Naive thymus-derived CD8-positive, alpha-beta T cell (primary cell): ENCODE measurements at regions not wholly inside any gene's neighbourhood (a gene's known extent, or its start where the extent isn't known, plus 50 kb on each side); places are given as distances from the start of the nearest gene placed in this dataset.

Experiments
- ATAC-seq, 2 donors: fragments of 150-1000 bp; cut with Tn5 transposase in 1 of 2; sonication (Bioruptor Pico), chemical (Tn5 transposase) in 1 of 2; 1 replicate in 1 of 2; 2 replicates in 1 of 2; pipeline ENCODE4 v1.10.0; 2021; ENCODE audit warnings: mild to moderate bottlenecking in 2 of 2, moderate library complexity in 2 of 2
- POLR2A ChIA-PET: fragments of 350-600 bp; sonication (Branson Sonifier 250); formaldehyde crosslinking; loops from one replicate; lab custom pipeline; 2021; ENCODE audit warnings: antibody characterized with exemption; lab: Charles Lee
- DNase-seq, 10 donors: peaks; one replicate each; pipeline versions ENCODE4 v3.0.0 to v3.0.0-alpha.2; 2020 to 2022
- H3K27ac Mint-ChIP-seq, 10 donors: one replicate each; pipeline ENCODE4 v1.8.0; 2020 to 2022; ENCODE audit warnings: mild to moderate bottlenecking in 10 of 10, mixed read lengths in 10 of 10, moderate library complexity in 4 of 10, inconsistent platforms in 1 of 10
- H3K27me3 Mint-ChIP-seq, 5 donors: one replicate each; pipeline ENCODE4 v1.8.0; 2021 to 2022; ENCODE audit warnings: mixed read lengths in 5 of 5
- H3K36me3 Mint-ChIP-seq, 3 donors: one replicate each; pipeline ENCODE4 v1.8.0; 2020 to 2022; ENCODE audit warnings: mixed read lengths in 3 of 3, mild to moderate bottlenecking in 2 of 3, inconsistent platforms in 1 of 3
- H3K4me1 Mint-ChIP-seq, 4 donors: one replicate each; pipeline ENCODE4 v1.8.0; 2021 to 2022; ENCODE audit warnings: mixed read lengths in 4 of 4
- H3K4me3 Mint-ChIP-seq, 10 donors: one replicate each; pipeline ENCODE4 v1.8.0; 2020 to 2022; ENCODE audit warnings: mild to moderate bottlenecking in 10 of 10, mixed read lengths in 10 of 10, moderate library complexity in 6 of 10, inconsistent platforms in 1 of 10
- H3K9me3 Mint-ChIP-seq, 9 donors: one replicate each; pipeline ENCODE4 v1.8.0; 2020 to 2022; ENCODE audit warnings: mixed read lengths in 9 of 9, mild to moderate bottlenecking in 3 of 9, inconsistent platforms in 1 of 9, moderate library complexity in 1 of 9

GRCh38 chr1:9179463-9180110 is 50.7 kb upstream of the GPR157 start:
- H3K4me3 Mint-ChIP-seq, result no peak overlapping the region
- no peaks in the 10 kb centered on the region for H3K36me3 Mint-ChIP-seq
- ATAC-seq, result no peak
- DNase-seq, result no peak
- POLR2A ChIA-PET, result interaction anchor here (0.7 kb wide), 1 partner anchor 76 kb away, joined by 3 read pairs; no protein-coding TSS in a partner anchor
- no peak overlapping the region for H3K27ac Mint-ChIP-seq
- H3K9me3 Mint-ChIP-seq, result no peaks in the 10 kb centered on the region
- H3K4me1 Mint-ChIP-seq, result peaks cover 6 to 13% (median 8%) of the 10 kb centered on the region in 4 donors
- peaks cover 9 to 42% (median 22%) of the 10 kb centered on the region in 5 donors for H3K27me3 Mint-ChIP-seq

DNA sequence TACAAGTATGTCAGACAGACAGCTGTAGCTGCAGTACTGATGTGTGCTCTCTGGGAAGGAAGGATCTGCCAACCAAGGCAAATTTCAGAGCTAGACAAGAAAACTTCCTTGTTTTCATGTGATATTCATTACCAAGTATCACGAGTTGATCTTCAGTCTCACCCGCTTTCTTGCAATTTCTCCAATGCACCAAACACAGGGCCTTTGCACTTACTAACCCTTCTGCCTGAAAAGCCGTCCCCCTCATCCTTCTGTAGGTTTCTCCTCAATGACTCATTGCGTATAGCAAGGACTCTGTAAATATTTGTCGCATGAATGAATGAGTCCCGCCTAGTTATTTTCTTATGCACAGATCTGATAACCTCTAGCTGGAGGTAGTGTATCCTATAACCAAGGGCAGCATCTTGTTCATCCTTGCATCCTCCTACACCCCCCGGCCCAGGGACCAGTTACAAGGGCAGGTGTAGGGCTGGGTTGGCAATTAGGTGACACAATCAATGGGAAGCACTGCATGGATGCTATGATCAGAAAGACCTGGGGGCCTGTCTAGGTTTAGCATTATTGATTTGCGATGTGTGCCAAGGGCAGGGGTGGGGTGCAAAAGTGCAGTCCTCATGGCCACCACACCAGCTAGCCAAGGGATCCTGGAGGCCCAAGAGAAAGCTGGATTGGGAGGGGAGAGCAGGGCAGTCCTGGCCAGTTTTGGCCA is 51.4 kb upstream of the GPR157 start:
- DNase-seq, result no peak
- H3K4me3 Mint-ChIP-seq, result peak overlapping the region in 4 of 10 donors; percentile 0 to 30 (median 24)
- ATAC-seq, result no peak
- H3K9me3 Mint-ChIP-seq, result no peaks in the 10 kb centered on the region
- H3K27me3 Mint-ChIP-seq, result peaks cover 9 to 41% (median 19%) of the 10 kb centered on the region in 5 donors
- no peak overlapping the region for H3K27ac Mint-ChIP-seq
- H3K36me3 Mint-ChIP-seq, result no peaks in the 10 kb centered on the region
- H3K4me1 Mint-ChIP-seq, result peaks cover 6 to 13% (median 8%) of the 10 kb centered on the region in 4 donors
- POLR2A ChIA-PET, result no interaction called here

DNA sequence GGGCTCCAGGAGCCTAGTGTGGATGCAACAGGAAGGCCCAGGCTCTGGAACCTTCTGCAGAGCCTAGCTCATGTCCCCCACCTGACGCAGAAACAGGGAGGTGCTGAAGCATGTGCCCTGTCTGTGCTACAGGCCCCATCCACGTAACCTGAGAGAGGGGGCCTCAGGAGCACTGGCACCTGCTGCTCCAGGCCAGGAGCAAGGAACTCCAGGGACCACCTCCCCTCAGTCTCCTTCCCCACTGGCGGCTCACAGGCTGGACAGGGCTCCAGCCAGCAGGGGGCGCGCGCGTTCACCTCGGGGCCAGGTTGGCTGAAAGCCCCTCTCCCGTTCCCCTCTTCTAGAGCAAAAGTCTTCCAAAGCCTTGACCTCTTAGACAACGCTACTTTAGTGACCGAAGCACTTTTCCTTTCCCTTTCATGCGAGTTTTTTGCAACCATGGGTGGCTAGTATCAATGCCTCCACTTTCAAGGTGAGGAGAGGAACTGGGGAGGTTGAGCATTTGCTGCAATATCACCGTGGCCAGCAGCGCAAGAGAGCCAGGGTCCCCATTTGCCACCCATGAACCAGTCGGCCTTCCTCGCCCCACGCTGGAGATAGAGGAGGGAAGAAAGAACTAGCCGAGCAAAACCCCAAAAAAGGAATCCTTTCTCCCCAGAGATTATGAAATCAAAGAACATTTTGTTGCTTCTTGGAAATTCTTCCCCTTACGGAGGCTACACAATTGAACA is 52.4 kb upstream of the GPR157 start:
- peak; percentile 40 to 81 (median 69) for DNase-seq
- Mint-ChIP-seq H3K27me3 (peaks cover 7 to 38% (median 19%) of the 10 kb centered on the region in 5 donors), H3K27ac (peak overlapping the region in 1 of 10 donors; percentile 69), H3K9me3 (no peaks in the 10 kb centered on the region), H3K36me3 (no peaks in the 10 kb centered on the region), H3K4me1 (peaks cover 6 to 13% (median 8%) of the 10 kb centered on the region in 4 donors), H3K4me3 (peak overlapping the region; percentile 63 to 86 (median 80))
- ATAC-seq, result peak; percentile 72 to 84
- POLR2A ChIA-PET, result no interaction called here

- Mint-ChIP-seq H3K27me3 (peaks cover 7 to 29% (median 14%) of the 10 kb centered on the region in 5 donors), H3K27ac (no peak overlapping the region), H3K4me1 (peaks cover 6 to 13% (median 8%) of the 10 kb centered on the region in 4 donors), H3K4me3 (peak overlapping the region; percentile 63 to 86 (median 80)), H3K36me3 (no peaks in the 10 kb centered on the region), H3K9me3 (no peaks in the 10 kb centered on the region)
- peak; percentile 44 to 55 for ATAC-seq
- DNase-seq, result no peak
- POLR2A ChIA-PET, result no interaction called here
Observed at GRCh38 chr1:9181990-9182783, 52.4 kb upstream of the H6PD start.

DNA sequence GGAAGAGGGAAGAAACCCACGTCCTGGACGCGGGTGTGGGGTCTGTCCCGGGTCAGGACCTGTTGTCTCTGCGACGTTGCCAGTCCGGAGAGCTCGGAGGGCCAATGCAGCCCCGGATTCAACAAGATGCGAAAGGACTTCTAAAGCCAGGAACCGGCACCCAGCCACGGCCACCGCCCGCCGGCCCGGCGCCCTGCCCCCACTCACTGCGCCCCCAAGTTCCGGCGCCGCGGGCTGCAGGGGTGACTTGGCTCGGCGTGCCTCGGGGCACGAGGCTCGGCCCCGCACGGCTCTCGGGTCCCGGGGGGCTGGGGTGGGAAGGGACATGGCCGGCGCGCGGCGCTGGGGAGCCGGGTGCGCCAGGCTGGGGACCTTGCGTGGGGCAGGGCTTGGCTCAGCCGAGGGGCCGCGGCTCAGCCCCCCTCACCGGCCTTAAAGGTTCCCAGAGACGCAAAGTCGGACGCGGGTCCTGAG is 51.8 kb upstream of the H6PD start:
- Mint-ChIP-seq H3K36me3 (no peaks in the 10 kb centered on the region), H3K9me3 (no peaks in the 10 kb centered on the region), H3K27me3 (peaks cover 7 to 29% (median 14%) of the 10 kb centered on the region in 5 donors), H3K4me3 (peak overlapping the region in 6 of 10 donors; percentile 19 to 71 (median 57)), H3K27ac (no peak overlapping the region), H3K4me1 (peaks cover 6 to 13% (median 8%) of the 10 kb centered on the region in 4 donors)
- DNase-seq (no peak), ATAC-seq (no peak)
- POLR2A ChIA-PET, result no interaction called here

- peaks cover 7 to 29% (median 14%) of the 10 kb centered on the region in 5 donors for H3K27me3 Mint-ChIP-seq
- H3K4me1 Mint-ChIP-seq, result peaks cover 6 to 13% (median 8%) of the 10 kb centered on the region in 4 donors
- H3K4me3 Mint-ChIP-seq, result peak overlapping the region in 4 of 10 donors; percentile 22 to 50 (median 32)
- DNase-seq (no peak), ATAC-seq (no peak)
- no peaks in the 10 kb centered on the region for H3K9me3 Mint-ChIP-seq
- POLR2A ChIA-PET, result no interaction called here
- no peak overlapping the region for H3K27ac Mint-ChIP-seq
- no peaks in the 10 kb centered on the region for H3K36me3 Mint-ChIP-seq
Observed at GRCh38 chr1:9183441-9183840, 51.1 kb upstream of the H6PD start.

- DNase-seq (no peak), ATAC-seq (no peak)
- POLR2A ChIA-PET, result no interaction called here
- Mint-ChIP-seq H3K27me3 (peaks cover 7 to 29% (median 12%) of the 10 kb centered on the region in 5 donors), H3K27ac (no peak overlapping the region), H3K36me3 (peaks cover 0 to 1% (median 0%) of the 10 kb centered on the region in 3 donors), H3K4me3 (peak overlapping the region in 1 of 10 donors; percentile 27), H3K4me1 (peaks cover 6 to 13% (median 8%) of the 10 kb centered on the region in 4 donors), H3K9me3 (no peaks in the 10 kb centered on the region)
Observed at GRCh38 chr1:9183898-9184297, 50.7 kb upstream of the H6PD start.

DNA sequence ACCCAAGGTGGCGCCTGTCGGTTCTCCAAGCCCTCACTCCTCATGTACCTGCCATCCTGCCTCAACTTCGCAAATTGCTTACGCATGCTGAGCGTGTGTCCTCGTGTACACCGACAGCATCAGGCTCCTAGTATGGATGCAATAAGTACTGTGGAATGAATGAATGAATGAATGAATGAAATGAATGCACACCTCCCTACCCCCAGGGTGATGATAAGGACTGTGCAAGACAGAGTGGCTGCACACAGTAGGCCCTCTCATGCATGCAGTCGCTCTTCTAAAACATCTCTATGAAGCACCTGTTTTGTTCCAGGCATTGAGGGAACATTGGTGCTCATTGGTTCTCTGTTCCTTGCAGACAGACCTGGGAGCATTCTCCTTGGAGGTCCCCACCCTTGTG is 49.8 kb upstream of the H6PD start:
- ATAC-seq (no peak), DNase-seq (no peak)
- POLR2A ChIA-PET, result no interaction called here
- H3K27ac Mint-ChIP-seq, result peak overlapping the region in 1 of 10 donors; percentile 34
- H3K36me3 Mint-ChIP-seq, result peaks cover 0 to 2% (median 0%) of the 10 kb centered on the region in 3 donors
- peaks cover 7 to 31% (median 12%) of the 10 kb centered on the region in 5 donors for H3K27me3 Mint-ChIP-seq
- H3K9me3 Mint-ChIP-seq, result no peaks in the 10 kb centered on the region
- peak overlapping the region in 1 of 10 donors; percentile 34 for H3K4me3 Mint-ChIP-seq
- peaks cover 6 to 13% (median 8%) of the 10 kb centered on the region in 4 donors for H3K4me1 Mint-ChIP-seq
